SK-N-SH (cell line): ENCODE measurements at regions not wholly inside any gene's neighbourhood (a gene's known extent, or its start where the extent isn't known, plus 50 kb on each side); places are given as distances from the start of the nearest gene placed in this dataset.

ENCODE experiments used
- CTCF ChIA-PET: fragments of 300-600, 350-600 bp; formaldehyde crosslinking; extraction: SDS; loops from one replicate; lab custom pipeline; 2021; lab: Yijun Ruan, JAX
- POLR2A ChIA-PET: fragments of 350-600 bp; sonication (Branson Sonifier 250); formaldehyde crosslinking; extraction: SDS; loops from one replicate; lab custom pipeline; 2020; ENCODE audit warnings: antibody characterized with exemption, inconsistent platforms; lab: Yijun Ruan, JAX
- DNase-seq: peaks from one replicate; pipeline ENCODE4 v3.0.0; 2012
- H2AFZ ChIP-seq: fragments of 200-600 bp; sonication (generic); 2 replicates; pipeline ENCODE4 v1.8.1; 2016; ENCODE audit warnings: antibody characterized with exemption, mild to moderate bottlenecking, low read depth
- H3F3A ChIP-seq: fragments of 200-600 bp; sonication (generic); replicated peaks from 2 replicates; pipeline ENCODE3; 2016; ENCODE audit warnings: antibody characterized with exemption, mild to moderate bottlenecking; ENCODE audit not compliant: insufficient read depth
- H3K27ac ChIP-seq, 2 experiments: fragments of 200-500 bp in 1 of 2; fragments of 200-600 bp in 1 of 2; sonication (Bioruptor generic) in 1 of 2; sonication (generic), shearing (Covaris generic) in 1 of 2; 2 replicates each; pipeline versions ENCODE4 v1.5.1 to v1.6.1; 2014 to 2016; ENCODE audit warnings: low read depth in 2 of 2, inconsistent platforms in 1 of 2, low read length in 1 of 2, mild to moderate bottlenecking in 1 of 2, mixed read lengths in 1 of 2
- H3K27me3 ChIP-seq: fragments of 200-600 bp; sonication (generic), shearing (Covaris generic); 2 replicates; pipeline ENCODE4 v1.6.1; 2016; ENCODE audit warnings: mixed run types; ENCODE audit not compliant: insufficient read depth
- H3K36me3 ChIP-seq, 2 experiments: fragments of 200-500 bp in 1 of 2; fragments of 200-600 bp in 1 of 2; sonication (Bioruptor generic) in 1 of 2; sonication (generic) in 1 of 2; replicated peaks in 1 of 2; 2 replicates each; pipeline versions ENCODE3 to v1.5.1; 2014 to 2016; ENCODE audit warnings: low read length in 1 of 2, mild to moderate bottlenecking in 1 of 2; ENCODE audit not compliant: insufficient read depth in 2 of 2, control insufficient read depth in 1 of 2
- H3K4me1 ChIP-seq, 2 experiments: fragments of 200-500 bp in 1 of 2; fragments of 200-600 bp in 1 of 2; sonication (Bioruptor generic) in 1 of 2; sonication (generic), shearing (Covaris generic) in 1 of 2; 2 replicates each; pipeline versions ENCODE4 v1.5.1 to v1.6.1; 2014 to 2016; ENCODE audit warnings: low read depth in 1 of 2, low read length in 1 of 2, mixed run types in 1 of 2; ENCODE audit not compliant: insufficient read depth in 2 of 2, control insufficient read depth in 1 of 2
- H3K4me2 ChIP-seq: fragments of 200-600 bp; sonication (generic), shearing (Covaris generic); 2 replicates; pipeline ENCODE4 v1.6.1; 2017; ENCODE audit warnings: mixed run types
- H3K4me3 ChIP-seq, 2 experiments: fragments of 200-500 bp in 1 of 2; fragments of 200-600 bp in 1 of 2; sonication (Bioruptor generic) in 1 of 2; sonication (generic), shearing (Covaris generic) in 1 of 2; 2 replicates each; pipeline versions ENCODE4 v1.5.1 to v1.8.1; 2014 to 2016; ENCODE audit warnings: low read depth in 2 of 2, inconsistent platforms in 1 of 2, low read length in 1 of 2, mild to moderate bottlenecking in 1 of 2, mixed read lengths in 1 of 2, moderate library complexity in 1 of 2
- H3K79me2 ChIP-seq: fragments of 200-600 bp; sonication (generic); 2 replicates; pipeline ENCODE4 v1.8.1; 2017; ENCODE audit warnings: mild to moderate bottlenecking; ENCODE audit not compliant: insufficient read depth
- H3K9ac ChIP-seq: fragments of 200-600 bp; sonication (generic); 2 replicates; pipeline ENCODE4 v1.6.1; 2017; ENCODE audit warnings: mixed run types
- H3K9me2 ChIP-seq: fragments of 200-600 bp; sonication (generic); 2 replicates; pipeline ENCODE4 v1.6.1; 2017; ENCODE audit warnings: mixed run types
- H3K9me3 ChIP-seq: fragments of 200-600 bp; sonication (generic); 2 replicates; pipeline ENCODE4 v1.6.1; 2017; ENCODE audit warnings: mixed run types, mild to moderate bottlenecking, moderate library complexity
- H4K20me1 ChIP-seq: fragments of 200-600 bp; sonication (generic); 2 replicates; pipeline ENCODE4 v1.6.1; 2017; ENCODE audit warnings: mild to moderate bottlenecking, mixed run types; ENCODE audit not compliant: insufficient read depth
- CHD2 ChIP-seq: fragments of 150-350 bp; IDR thresholded peaks from 2 replicates; pipeline ENCODE4 v1.6.1; 2018; ENCODE audit warnings: low read length; ENCODE audit not compliant: partially characterized antibody
- ELF1 ChIP-seq: IDR thresholded peaks from 2 replicates; pipeline ENCODE4 v1.4.0; 2012
- EZH2phosphoT487 ChIP-seq: fragments of 200-600 bp; sonication (generic); IDR thresholded peaks from 2 replicates; pipeline ENCODE4 v1.6.1; 2017; ENCODE audit warnings: low read depth, mixed run types, mild to moderate bottlenecking, antibody characterized with exemption, moderate library complexity, borderline replicate concordance
- GABPA ChIP-seq: IDR thresholded peaks from 2 replicates; pipeline ENCODE4 v1.4.0; 2012; ENCODE audit warnings: low read depth, mild to moderate bottlenecking
- GATA2 ChIP-seq: sonication (generic); formaldehyde crosslinking; IDR thresholded peaks from 2 replicates; pipeline ENCODE4 v1.5.0; 2020; ENCODE audit warnings: mild to moderate bottlenecking, missing genetic modification reagents
- IRF3 ChIP-seq: fragments of 150-350 bp; IDR thresholded peaks from 2 replicates; pipeline ENCODE4 v1.6.1; 2016; ENCODE audit warnings: mild to moderate bottlenecking, low read depth, low read length
- MAX ChIP-seq: IDR thresholded peaks from 2 replicates; pipeline ENCODE4 v1.4.0; 2012; ENCODE audit warnings: low read depth
- MEF2A ChIP-seq: IDR thresholded peaks from 2 replicates; pipeline ENCODE4 v1.4.0; 2012; ENCODE audit warnings: low read depth, borderline replicate concordance
- NRF1 ChIP-seq: IDR thresholded peaks from 2 replicates; pipeline ENCODE4 v1.6.1; 2012; ENCODE audit warnings: low read depth, mild to moderate bottlenecking, low read length
- POLR2AphosphoS5 ChIP-seq: IDR thresholded peaks from 2 replicates; pipeline ENCODE4 v1.6.1; 2012; ENCODE audit warnings: low read depth, low read length
- RAD21 ChIP-seq: IDR thresholded peaks from 2 replicates; pipeline ENCODE4 v1.6.1; 2012; ENCODE audit warnings: mild to moderate bottlenecking, low read length
- REST ChIP-seq: IDR thresholded peaks from 2 replicates; pipeline ENCODE4 v1.6.1; 2012; ENCODE audit warnings: mild to moderate bottlenecking, low read depth, low read length, moderate library complexity
- RXRA ChIP-seq: IDR thresholded peaks from 2 replicates; pipeline ENCODE4 v1.4.0; 2012; ENCODE audit warnings: low read depth, mild to moderate bottlenecking, borderline replicate concordance
- SIN3A ChIP-seq: IDR thresholded peaks from 2 replicates; pipeline ENCODE4 v1.6.1; 2012; ENCODE audit warnings: low read depth, mild to moderate bottlenecking, low read length, moderate library complexity, borderline replicate concordance
- SMC3 ChIP-seq: IDR thresholded peaks from 2 replicates; pipeline ENCODE4 v1.6.1; 2012; ENCODE audit warnings: low read depth, low read length, improper control_type of control experiment
- TAF1 ChIP-seq: IDR thresholded peaks from 2 replicates; pipeline ENCODE4 v1.6.1; 2012; ENCODE audit warnings: low read depth, mild to moderate bottlenecking, low read length, moderate library complexity, borderline replicate concordance
- TEAD4 ChIP-seq: IDR thresholded peaks from 2 replicates; pipeline ENCODE4 v1.4.0; 2012; ENCODE audit warnings: mild to moderate bottlenecking, borderline replicate concordance; ENCODE audit not compliant: insufficient read depth
- USF1 ChIP-seq: IDR thresholded peaks from 2 replicates; pipeline ENCODE4 v1.4.0; 2012; ENCODE audit warnings: low read depth, borderline replicate concordance
- USF2 ChIP-seq: fragments of 150-350 bp; IDR thresholded peaks from 2 replicates; pipeline ENCODE4 v1.6.1; 2017; ENCODE audit warnings: antibody characterized with exemption, low read length, low read depth, borderline replicate concordance
- ZBTB33 ChIP-seq: IDR thresholded peaks from 2 replicates; pipeline ENCODE4 v1.4.0; 2012; ENCODE audit warnings: low read depth, borderline replicate concordance
- WGBS: methylation state at CpG from one replicate; pipeline ENCODE4 v1.1.6; 2017; ENCODE audit warnings: low lambda C conversion rate; 5-methylcytosine and 5-hydroxymethylcytosine counted together

GRCh38 chr2:12361506-12361905 lies 355.2 kb upstream of the TRIB2 start:
- Histone ChIP-seq H3K36me3 (no peaks in the 10 kb centered on the region), H3K9me2 (no peaks in the 10 kb centered on the region), H3K4me2 (no peak overlapping the region), H3K4me1 (no peaks in the 10 kb centered on the region), H3K79me2 (no peaks in the 10 kb centered on the region), H3F3A (no peaks in the 10 kb centered on the region), H3K4me3 (no peak overlapping the region), H3K9me3 (no peaks in the 10 kb centered on the region), H2AFZ (no peak overlapping the region), H3K27ac (no peak overlapping the region), H3K9ac (no peak overlapping the region), H4K20me1 (no peaks in the 10 kb centered on the region), H3K27me3 (no peaks in the 10 kb centered on the region)
- DNase-seq, result no peak
- TF ChIP-seq SIN3A, result no peak
- no peak for TF ChIP-seq USF2
- no peak for TF ChIP-seq NRF1
- TF ChIP-seq RXRA, result no peak
- TF ChIP-seq TEAD4, result no peak
- TF ChIP-seq SMC3, result no peak
- no peak for TF ChIP-seq EZH2phosphoT487
- TF ChIP-seq CHD2, result no peak
- no peak for TF ChIP-seq USF1
- TF ChIP-seq POLR2AphosphoS5, result no peak
- no peak for TF ChIP-seq ELF1
- no peak for TF ChIP-seq MAX
- TF ChIP-seq ZBTB33, result no peak
- no peak for TF ChIP-seq GABPA
- no peak for TF ChIP-seq TAF1
- no peak for TF ChIP-seq IRF3
- no peak for TF ChIP-seq REST
- no peak for TF ChIP-seq MEF2A
- TF ChIP-seq RAD21, result no peak
- no peak for TF ChIP-seq GATA2 (CRISPR knock-in tag)
- ChIA-PET POLR2A (no interaction called here), CTCF (interaction anchor here (1.2 to 1.4 kb wide), 2 partner anchors 12 to 53 kb away, joined by 3 read pairs; no protein-coding TSS in a partner anchor)
- 75% methylated on average over 4 of the region's 4 CpGs for WGBS
